Activated CD4-positive, alpha-beta T cell treated with anti-CD3 and anti-CD28 coated beads for 48 hours (primary cell): ENCODE measurements at regions not wholly inside any gene's neighbourhood (a gene's known extent, or its start where the extent isn't known, plus 50 kb on each side); places are given as distances from the start of the nearest gene placed in this dataset.
"Not testable (repeated sequence)": the region's sequence is repeated elsewhere in the genome, so short reads cannot be mapped to it uniquely, and the experiment has no call there.

Experiments
- DNase-seq: peaks from one replicate; pipeline ENCODE4 v3.0.0-alpha.2; 2020

DNA sequence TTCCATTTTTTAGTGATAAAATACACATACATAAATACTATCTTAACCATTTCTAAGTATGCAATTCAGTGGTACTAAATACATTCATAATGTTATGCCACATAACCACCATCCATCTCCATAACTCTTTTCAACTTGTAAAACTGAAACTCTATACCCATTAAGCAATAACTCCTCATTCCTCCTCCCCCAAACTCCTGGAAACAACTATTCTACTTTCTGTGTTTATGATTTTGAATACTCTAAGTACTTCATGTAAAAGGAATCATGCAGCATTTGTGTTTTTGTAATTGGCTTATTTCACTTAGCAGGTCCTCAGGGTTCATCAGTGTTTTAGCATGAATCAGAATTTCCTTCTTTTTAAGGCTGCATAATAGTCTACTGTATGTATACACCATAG is 131.8 kb downstream of the TES start:
- no peak for DNase-seq

DNA sequence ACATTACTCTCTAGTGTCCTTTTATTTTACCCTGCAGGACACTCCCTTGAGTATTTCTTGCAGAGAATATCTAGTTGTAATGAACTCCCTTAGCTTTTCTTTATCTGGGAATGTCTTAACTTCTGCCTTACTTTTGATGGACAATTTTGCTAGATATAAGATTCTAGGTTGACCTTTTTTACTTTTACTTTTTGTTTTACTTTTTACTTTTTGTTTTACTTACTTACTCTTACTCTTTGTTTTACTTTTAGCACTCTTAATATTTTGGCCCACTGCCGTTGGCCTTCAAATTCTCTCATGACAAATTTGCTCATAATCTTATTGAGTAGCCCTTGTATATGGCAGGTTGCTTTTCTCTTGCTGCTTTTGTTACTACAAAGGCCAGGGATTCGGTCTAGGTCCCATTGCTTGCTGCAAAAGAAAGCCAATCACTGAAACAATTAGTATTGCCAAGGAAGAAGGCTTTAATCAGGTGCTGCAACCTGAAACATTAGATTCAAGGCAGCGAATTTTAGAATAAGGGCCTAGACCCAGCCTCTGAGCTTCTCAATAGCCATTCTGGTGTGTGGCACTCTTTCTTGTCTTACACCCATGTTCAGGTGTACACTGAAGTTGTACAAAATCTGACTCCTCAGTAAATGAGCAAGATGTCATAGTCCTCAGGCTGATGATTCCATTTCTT is 137.0 kb downstream of the TES start:
- DNase-seq = no peak

DNA sequence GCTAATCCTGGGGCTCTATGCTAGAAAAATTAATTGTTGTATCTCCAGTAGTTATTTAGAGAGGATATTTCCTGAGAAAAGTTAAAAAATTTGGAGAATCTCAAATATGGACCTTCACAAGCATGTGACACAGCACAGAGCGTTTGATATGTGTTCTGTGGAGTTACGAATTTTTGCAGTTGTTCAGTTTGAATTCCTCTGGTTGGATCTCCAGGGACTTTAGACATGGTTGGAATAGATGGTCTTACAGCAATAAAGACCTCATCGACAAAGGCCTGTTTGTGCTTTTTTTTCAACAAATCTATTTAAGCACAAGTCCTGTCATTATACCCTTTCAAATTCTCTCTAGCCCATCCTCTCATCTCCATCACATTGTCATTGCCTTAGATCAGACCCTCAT is 138.0 kb downstream of the TES start:
- no peak for DNase-seq

DNA sequence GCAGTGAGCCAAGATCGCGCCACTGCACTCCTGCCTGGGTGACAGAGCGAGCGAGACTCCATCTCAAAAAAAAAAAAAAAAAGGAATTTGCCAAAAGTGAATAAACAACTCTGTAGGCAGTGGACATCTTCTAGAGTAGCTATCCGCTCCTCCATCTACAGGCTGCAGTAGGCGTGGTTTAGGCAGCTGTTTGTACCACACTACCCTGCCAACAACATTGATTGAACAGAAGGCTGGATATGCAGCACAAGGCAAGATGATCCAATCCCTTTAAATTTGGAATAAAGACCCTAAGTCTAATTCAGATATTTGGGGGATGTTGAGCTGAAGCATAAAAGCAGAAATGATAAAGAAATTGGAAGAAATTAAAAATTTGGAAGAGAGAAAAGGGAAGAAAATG is 141.6 kb downstream of the TES start:
- no peak for DNase-seq

DNA sequence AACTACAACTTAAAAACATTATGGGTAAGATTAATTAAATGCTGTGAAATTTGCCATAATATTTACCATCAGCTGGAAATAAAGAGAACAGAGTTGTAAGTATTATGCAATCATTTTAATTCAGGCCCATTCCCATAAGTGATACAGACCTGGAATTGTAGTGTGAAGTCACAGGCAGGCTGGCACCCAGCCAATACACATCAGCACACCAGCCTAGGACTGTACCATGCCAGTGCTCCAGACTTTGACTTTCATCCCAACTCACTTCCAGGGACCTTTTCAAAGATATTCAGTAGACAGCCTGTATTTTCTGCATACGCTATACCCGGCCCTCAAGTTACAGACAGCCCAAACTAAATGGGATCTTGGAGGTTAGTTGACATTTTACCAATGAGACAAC is 143.3 kb downstream of the TES start:
- DNase-seq = no peak

DNA sequence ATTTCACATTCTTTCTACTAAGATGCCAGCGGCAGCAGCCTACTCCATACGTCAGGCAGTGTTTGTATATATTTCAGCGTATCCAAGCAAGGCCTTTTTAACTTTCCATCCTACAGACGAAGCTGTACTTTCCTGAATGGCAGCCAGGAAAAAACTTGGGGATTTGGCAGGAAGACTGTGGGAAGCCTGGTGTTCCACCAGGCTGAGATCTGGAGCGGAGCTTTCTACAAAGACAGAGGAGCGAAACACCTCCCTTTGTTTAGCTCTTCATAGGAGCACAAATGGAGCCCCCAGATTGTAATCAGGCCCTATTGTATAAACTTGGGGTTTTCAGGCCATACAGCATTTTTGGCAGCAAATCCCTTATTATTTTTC is 143.8 kb downstream of the TES start:
- no peak for DNase-seq

DNA sequence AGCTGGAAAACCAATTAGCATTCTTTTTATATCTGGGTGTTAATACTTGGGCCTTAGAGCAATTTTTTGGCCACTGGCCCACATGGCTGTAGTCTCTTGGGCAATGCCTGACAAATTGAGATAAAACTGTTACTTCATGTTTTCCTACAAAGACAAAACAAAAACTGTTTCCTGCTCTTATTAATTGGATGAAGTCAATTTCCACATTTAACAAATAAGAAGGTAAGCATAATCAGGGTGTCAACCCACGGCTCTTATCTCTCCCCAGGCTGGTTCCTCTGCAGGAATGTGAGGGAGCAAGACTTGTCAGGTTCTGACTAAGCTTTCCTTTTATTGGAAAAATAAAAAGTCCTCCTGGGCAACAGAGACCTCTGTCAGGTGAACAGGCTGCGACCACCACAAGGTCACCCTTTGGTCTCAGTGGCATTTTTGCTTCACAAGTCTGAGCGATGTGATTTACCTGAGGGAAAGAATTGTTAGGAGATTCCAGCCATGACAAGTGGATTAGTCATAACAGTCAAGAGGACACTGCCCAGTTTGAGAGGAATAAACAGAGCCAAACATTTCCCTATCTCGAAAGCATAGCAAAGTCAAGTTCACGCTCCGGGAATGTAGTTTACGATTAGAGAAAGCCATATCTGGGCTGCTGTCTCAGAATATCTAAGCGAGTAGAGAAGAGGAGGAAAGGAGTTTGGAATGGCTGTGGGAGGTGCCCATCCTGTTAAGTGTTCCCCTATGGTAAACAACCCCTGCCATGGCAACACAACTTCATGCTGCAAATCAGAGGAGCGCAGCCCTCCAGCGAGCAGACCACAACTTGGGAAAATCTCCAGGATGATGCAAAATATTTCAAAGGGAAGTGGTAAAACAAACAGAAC is 144.4 kb downstream of the TES start:
- DNase-seq = no peak

DNA sequence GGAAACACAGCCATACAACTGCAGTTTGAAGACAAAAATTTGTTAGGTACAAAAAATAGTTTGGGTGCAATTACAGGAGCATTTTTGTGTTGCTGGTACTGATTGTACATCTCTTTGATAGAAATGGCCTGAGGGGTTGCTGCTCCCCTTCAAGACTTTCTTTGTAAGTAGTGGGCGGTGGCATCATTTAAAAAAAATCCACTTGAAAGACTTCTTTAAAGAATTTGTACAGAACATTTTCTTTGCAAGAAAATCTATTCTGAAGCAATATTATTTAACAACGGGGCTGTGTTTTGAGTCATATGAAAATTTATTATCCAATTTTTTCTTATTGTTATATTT is 144.1 kb upstream of the CAV2 start:
- DNase-seq = no peak

DNA sequence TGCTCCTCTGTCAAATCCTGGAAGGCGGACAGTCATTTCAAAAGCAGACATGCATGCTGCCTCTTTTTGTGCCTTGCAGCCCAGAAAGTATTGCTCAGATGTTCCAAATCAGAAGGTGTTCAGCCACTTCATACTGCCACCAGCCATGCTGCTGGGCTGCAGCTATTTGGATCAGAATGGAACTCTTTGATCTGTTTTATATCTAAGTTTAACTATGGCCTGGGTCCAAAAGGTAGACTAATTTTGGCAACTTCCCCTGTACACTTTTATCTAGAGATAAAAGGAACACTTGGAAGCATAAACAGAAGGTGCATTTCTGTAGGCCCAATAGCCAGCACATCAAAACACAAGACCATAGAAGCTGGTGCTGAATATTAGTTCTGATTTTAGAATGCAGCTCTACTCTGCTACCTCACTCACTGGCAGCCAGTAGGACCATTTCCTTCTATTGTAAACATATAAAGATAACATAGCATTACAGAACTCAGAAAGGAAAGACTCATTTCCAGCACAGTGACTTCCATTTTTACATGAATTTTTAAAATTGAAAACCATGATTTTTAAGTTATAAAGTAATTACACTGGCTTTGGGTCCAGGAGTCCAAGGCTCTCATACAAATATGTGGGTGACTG is 143.1 kb upstream of the CAV2 start:
- no peak for DNase-seq

DNA sequence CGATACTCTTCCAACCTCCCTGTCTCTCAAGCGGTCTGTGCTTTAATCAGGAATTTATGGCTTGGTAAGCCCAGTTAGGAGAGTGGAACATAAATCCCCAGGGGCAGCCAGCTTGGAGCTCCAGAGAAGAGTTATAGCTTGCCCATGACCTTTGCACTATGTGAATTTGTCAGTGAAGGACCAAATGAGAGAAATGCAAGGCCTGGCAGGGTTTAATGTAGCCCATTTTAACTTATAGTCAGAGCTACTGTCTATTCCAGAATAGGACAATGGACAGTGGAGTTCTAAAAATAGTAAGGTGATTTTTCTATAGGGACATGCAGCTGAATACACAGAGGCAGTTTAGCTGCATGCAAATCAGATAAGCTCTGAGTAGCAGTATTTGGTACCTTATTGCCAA is 142.6 kb upstream of the CAV2 start:
- DNase-seq = no peak

DNA sequence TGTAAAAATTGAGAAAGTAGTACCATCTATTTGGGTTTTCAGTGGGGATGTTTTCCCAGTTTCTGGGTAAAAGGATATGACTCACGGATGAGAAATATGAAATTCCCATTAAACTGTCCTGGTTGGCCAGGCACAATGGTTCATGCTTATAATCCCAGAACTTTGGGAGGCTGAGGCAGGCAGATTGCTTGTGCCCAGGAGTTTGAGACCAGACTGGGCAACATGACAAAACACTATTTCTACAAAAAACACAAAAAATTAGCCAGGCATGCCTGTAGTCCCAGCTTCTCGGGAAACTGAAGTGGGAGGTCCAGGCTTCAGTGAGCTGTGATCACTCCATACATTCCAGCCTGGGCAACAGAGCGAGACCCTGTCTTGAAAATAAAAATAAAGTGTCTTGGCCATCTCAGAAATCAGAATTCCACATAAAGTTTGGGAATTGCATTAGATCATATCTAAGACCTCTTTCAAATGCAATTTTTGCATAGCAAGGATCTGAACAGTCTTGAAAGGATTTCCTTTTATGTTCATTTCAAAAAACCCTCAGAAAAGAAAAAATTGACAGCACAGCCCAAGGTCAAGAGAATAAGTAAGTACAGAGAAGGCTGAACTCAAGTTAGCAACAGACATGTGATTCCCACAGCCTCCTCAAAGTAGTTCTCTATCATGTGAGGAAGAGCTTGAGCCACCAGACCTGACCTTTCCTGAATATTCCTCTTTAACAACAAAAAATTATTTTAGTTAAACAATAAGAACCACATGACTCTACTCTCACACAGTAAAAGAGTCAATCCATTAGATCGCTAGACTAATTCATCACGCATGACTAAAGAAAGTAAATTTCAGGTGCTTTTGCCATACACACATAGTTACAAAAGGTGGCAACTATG is 141.5 kb upstream of the CAV2 start:
- DNase-seq = no peak

DNA sequence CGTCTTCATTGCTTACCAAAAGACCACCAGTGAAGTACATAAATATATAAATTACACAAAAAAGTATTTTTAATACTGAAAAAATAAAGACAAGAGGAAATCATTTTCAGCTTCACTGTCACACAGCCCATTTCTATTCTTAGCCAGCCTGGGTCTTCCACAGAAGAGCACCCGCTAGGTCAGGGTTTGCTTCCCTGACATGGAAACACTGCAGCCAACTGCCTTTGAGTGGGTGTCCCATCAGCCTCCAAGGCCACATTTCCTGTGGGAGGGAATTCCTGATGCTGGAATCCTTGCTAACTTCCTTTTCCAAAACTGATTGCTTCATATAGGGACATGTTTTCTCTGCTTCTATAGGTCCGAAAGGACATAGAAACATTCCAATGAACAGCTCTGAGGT is 137.8 kb upstream of the CAV2 start:
- DNase-seq = no peak

DNA sequence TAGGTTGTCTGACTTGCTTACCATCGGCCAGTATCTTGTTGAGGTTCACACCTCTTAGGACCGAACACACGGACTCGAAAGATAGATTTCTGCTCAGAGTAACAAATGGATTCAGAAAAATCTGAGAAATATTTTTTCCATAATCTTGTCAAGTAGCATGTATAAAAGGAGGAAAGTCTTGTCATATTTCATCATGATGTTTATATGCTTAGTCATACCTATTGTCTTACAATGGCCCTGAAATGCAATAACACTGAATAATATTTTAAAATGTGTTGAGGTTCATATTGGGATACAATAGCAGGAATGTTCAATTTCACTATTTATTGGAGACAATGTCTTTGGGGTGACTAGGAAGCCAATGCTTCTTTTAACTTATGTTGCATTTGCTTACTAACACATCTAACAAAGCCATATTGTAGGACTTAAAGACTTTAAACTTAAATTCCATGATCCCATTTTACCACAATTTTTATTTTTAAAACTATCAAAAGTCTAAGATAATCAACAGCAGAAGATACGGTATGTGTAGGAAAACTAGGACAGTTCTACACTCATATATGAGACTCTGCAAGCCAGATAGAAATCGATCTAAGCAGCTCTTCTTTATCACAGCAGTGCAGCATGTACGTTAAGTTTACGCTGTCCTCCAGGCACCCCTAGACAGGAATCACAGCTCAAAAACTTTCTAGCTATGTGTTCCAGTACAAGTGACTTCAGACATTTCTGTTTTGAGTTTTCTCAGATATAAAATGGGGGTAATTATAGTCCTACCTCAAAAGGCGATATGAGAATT is 135.7 kb upstream of the CAV2 start:
- DNase-seq = no peak

DNA sequence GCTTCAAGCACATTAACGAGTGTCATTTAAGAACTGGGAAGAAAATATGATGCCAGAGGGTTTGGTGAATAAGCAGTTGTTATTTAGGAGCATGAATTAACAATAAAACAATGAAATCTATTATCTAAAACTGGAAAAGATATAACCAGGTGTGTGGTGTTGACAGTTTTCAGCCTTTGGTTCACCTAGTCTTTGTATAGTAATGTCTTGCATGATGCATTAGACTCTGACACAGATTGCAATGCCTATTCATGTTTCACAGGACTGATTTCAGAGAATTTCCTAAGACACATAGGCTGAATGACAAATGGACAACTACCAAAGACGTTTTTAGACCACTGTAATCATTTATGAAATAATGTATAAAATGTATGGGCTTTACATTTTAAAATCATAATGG is 135.1 kb upstream of the CAV2 start:
- no peak for DNase-seq

DNA sequence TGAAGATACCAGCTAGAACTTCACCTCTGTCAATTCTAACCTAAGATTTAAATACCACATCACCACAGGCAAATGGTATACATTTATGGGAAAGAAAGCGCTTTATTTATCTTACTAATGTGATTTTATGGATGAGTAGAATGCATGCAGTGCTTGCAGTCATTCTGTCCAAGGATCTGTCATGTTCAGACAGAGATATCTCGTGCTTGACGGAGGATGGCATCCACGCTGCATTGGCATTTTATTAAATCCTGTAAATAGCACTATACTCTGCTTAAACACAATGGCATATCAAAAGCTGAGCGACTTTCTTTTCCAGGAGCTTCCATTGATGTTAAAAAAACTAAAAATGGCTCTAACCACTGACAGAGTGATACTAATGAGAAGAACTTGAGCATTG is 133.7 kb upstream of the CAV2 start:
- no peak for DNase-seq

DNA sequence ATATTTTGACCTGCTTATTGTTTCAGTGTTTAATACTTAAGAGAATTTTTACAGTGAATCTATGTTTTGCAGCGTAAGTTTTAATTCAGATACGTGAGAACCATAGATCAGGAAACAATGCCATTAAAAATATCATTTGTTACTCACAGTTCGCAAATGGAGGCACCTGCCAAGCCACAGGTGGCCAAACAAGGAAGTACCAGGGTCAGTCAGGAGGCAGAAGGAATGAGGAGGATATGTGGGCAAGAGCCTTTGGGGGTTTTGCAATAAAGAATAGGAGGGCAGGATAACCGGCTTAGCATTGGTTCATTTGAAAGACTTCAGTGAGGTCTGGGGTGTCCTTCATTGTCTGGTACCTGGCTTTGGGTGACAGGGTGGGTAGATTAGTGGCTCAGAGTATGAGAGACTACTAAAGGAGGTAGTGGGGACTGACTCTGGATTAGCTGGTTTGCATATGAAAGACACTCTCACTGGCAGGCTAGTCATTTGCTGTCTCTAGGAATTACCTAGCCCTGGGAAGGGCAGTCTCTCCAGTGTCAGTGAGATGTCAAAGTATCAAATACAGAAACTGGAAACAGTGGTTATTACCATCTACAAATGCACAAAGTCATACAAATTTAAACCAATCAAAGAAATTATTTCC is 132.2 kb upstream of the CAV2 start:
- no peak for DNase-seq

DNA sequence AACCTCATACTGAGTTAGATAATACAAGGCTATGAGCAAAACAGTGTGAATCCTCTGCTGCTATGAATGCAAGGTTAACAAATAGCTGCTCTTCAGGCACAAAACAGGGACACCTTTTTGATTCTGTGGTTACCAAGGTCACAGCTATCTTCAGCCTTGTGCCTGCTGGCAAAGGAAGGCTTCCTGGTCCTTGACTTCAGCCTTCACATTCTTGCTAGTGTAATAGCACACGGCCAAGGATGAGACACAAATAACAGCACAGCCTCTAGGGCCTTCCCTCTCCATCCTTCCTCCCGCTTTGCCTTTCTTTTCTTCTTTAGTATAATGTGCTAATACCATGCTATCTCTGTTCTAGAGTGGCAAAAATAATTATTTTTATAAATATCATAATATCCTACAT is 130.6 kb upstream of the CAV2 start:
- DNase-seq = no peak

DNA sequence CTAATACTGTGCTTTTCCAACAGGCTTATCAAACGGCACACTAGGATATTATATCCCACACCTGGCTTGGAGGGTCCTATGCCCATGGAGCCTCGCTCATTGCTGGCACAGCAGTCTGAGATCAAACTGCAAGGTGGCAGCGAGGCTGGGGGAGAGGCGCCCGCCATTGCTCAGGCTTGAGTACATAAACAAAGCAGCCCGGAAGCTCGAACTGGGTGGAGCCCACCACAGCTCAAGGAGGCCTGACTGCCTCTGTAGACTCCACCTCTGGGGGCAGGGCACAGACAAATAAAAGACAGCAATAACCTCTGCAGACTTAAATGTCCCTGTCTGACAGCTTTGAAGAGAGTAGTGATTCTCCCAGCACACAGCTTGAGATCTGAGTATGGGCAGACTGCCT is 128.0 kb upstream of the CAV2 start:
- DNase-seq = not testable (repeated sequence)

DNA sequence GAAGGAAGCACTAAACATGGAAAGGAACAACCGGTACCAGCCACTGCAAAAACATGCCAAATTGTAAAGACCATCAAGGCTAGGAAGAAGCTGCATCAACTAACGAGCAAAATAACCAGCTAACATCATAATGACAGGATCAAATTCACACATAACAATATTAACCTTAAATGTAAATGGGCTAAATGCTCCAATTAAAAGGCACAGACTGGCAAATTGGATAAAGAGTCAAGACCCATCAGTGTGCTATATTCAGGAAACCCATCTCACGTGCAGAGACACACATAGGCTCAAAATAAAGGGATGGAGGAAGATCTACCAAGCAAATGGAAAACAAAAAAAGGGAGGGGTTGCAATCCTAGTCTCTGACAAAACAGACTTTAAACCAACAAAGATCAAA is 126.3 kb upstream of the CAV2 start:
- not testable (repeated sequence) for DNase-seq

DNA sequence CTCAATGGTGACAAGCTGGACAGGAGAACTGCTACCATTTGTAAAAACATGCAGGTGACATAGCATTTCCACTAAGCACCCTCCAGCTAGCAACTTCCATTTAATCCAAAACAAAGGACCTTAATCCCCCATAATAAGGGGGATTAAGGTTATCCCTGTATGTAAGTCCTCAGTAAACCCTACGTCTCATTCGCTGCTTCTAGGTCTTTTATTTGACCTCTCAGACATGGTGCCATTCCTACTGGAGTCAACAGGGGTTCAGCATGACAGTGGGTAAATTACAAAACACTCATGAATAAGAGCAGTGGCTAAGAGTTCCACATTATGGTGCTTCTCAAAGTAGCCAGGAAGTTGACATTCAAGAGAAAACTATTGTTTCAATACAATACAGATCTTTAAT is 121.8 kb upstream of the CAV2 start:
- no peak for DNase-seq

DNA sequence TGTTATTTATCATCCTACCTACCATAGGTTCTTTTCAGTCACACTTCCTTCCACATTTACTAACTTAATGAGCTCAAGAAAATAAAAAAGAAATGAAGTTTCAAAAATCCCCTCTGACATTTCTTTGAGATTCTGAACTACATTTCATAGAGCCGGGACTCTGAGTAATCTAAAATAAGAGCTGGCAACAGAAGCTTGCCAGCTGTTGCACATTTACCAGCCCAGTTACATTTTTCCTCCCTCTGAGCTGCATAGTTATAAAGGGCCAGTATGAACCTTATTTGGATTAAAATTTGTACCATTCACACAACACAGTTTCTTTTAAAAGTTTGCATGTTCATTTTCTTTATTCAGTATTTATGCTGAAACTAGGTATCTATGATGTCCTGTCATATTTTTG is 119.5 kb upstream of the CAV2 start:
- DNase-seq = no peak

DNA sequence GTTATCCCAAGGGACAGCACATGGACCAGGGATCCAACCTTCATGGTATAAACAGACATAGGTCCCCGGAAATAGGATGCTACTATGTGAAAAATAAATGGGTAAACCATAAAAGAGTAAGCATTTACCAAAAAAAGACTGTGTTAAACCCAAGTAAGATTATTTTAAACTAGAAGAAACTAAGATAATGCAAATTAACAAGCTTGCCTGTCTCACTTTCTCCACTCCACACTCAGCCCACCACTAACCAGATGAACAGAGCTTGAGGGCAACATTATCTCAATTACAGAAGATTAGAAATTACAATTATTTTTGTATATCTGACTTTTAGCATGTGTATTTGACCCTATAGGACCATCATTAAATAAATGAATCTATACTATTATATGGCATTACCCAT is 117.2 kb upstream of the CAV2 start:
- no peak for DNase-seq
